Brain microvascular endothelial cell (primary cell): ENCODE measurements at regions not wholly inside any gene's neighbourhood (a gene's known extent, or its start where the extent isn't known, plus 50 kb on each side); places are given as distances from the start of the nearest gene placed in this dataset.

Source experiments
- DNase-seq: peaks from one replicate; pipeline ENCODE4 v3.0.0-alpha.2; 2020
- H3K27ac ChIP-seq: fragments of 250-450 bp; sonication (Bioruptor Pico); 2 replicates; pipeline ENCODE4 v1.5.1; 2020; ENCODE audit warnings: mild to moderate bottlenecking, moderate library complexity
- H3K27me3 ChIP-seq: fragments of 250-450 bp; sonication (Bioruptor Pico); replicated peaks from 2 replicates; pipeline ENCODE4 v1.5.1; 2020; ENCODE audit warnings: mild to moderate bottlenecking
- H3K36me3 ChIP-seq: fragments of 250-450 bp; sonication (Bioruptor Pico); replicated peaks from 2 replicates; pipeline ENCODE4 v1.5.1; 2020; ENCODE audit warnings: mild to moderate bottlenecking
- H3K4me3 ChIP-seq: 2 replicates; pipeline ENCODE4 v1.5.1; 2011; ENCODE audit warnings: low read depth, mild to moderate bottlenecking, control low read depth, low read length, moderate library complexity
- CTCF ChIP-seq: IDR thresholded peaks from 2 replicates; pipeline ENCODE4 v1.5.1; 2011; ENCODE audit warnings: low read depth, mild to moderate bottlenecking, moderate library complexity, low read length, control low read depth, inconsistent platforms; ENCODE audit errors: missing control alignments
- in situ Hi-C: cut with HindIII; loops from 2 replicates; pipeline ENCODE4 v1.10.0; 2017; ENCODE audit warnings: low sequenced_read_pairs, low pct_ligation_motif_present

DNA sequence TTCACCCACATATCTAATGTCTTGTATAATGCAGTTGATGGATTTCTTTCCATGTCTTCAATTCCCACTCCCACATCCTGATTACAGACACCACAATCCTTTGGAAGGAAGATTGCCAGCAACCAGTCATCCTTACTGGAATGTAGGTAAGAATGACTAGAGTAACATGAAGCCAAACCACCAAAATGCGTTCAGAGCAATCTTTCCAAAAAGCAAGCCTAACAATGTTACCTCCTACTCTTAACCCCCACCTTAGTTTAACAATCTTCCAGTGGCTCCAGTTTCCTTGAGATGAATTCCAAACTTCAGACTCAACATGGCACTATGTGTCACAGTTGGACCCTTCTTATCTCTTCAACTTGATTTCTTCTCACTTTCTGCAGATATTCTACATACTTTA lies 685.6 kb downstream of the DOK5 start:
- no peak for DNase-seq
- no peak overlapping the region for H3K4me3 ChIP-seq
- in situ Hi-C loops = no loop called here
- H3K36me3 ChIP-seq = no peaks in the 10 kb centered on the region
- TF ChIP-seq CTCF = no peak
- H3K27me3 ChIP-seq = no peaks in the 10 kb centered on the region
- no peak overlapping the region for H3K27ac ChIP-seq

- no peak for TF ChIP-seq CTCF
- in situ Hi-C loops = no loop called here
- no peak for DNase-seq
Observed at GRCh38 chr20:55160037-55160436, 684.6 kb downstream of the DOK5 start.

GRCh38 chr20:55159230-55159629 lies 683.8 kb downstream of the DOK5 start:
- no peak overlapping the region for H3K4me3 ChIP-seq
- no peak overlapping the region for H3K27ac ChIP-seq
- no peak for TF ChIP-seq CTCF
- DNase-seq = no peak
- in situ Hi-C loops = no loop called here
- no peaks in the 10 kb centered on the region for H3K36me3 ChIP-seq
- no peaks in the 10 kb centered on the region for H3K27me3 ChIP-seq

More at GRCh38 chr20:55160037-55160436, 684.6 kb downstream of the DOK5 start:
- no peak overlapping the region for H3K27ac ChIP-seq
- no peak overlapping the region for H3K4me3 ChIP-seq
- no peaks in the 10 kb centered on the region for H3K27me3 ChIP-seq
- H3K36me3 ChIP-seq = no peaks in the 10 kb centered on the region

DNA sequence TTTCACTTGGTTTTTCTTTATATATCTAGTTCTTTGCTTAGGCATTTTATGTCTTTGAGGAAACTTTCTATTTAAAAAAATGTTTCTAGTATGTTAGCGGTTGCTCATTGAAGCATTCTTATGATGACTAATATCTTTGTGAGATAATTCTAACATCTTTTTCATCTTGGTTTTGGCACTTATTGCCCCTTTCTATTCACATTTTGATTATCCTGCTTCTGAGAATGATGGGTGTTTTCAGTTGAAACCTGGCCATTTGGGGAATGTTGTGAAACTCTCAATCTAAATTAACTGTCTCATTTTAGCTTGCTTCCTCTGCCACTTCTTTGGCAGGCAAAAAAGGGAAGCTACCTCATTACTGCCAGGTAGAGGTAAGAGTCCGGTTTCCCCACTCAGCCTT lies 683.1 kb downstream of the DOK5 start:
- H3K27ac ChIP-seq = no peak overlapping the region
- in situ Hi-C loops = no loop called here

GRCh38 chr20:55155360-55155759 lies 680.0 kb downstream of the DOK5 start:
- in situ Hi-C loops = no loop called here
- DNase-seq = no peak
- Histone ChIP-seq H3K27me3 (no peaks in the 10 kb centered on the region), H3K27ac (no peak overlapping the region), H3K36me3 (no peaks in the 10 kb centered on the region), H3K4me3 (no peak overlapping the region)
- TF ChIP-seq CTCF = no peak

More for the DNA sequence above, 683.1 kb downstream of the DOK5 start:
- TF ChIP-seq CTCF = no peak
- H3K27me3 ChIP-seq = no peaks in the 10 kb centered on the region
- no peaks in the 10 kb centered on the region for H3K36me3 ChIP-seq
- DNase-seq = no peak
- H3K4me3 ChIP-seq = no peak overlapping the region

DNA sequence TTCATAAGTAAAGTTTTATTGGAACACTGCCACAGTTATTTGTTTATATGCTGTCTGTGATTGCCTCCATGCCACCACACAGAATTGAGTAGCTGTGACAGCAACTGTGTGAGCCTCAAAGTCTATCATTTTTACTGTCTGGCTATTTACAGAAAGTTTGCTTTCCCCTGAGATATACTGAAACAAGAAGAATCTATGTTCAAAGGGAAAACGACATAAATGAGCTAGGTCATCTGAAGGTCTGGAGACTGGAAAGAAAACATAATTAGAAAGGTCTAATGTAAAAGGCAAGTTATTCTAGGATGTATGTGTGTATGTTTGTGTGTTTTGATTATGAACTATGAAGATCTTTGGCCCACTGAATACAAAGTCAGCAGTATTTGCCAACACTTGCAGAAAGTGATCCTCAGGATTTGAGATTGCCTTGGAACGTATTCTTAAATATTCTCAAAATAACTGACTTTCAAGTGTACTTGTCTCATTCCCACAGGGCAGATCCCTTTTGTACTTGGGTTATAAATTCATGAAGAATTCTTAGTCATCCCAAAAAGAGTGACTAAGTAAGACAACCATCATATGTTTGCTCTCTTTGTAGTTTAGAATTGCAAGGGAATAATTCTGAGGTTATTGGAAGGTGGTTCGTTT lies 677.7 kb downstream of the DOK5 start:
- no peak for TF ChIP-seq CTCF
- in situ Hi-C loops = no loop called here

More for the DNA sequence above, 677.7 kb downstream of the DOK5 start:
- Histone ChIP-seq H3K27me3 (no peaks in the 10 kb centered on the region), H3K4me3 (no peak overlapping the region), H3K27ac (no peak overlapping the region), H3K36me3 (no peaks in the 10 kb centered on the region)
- DNase-seq = no peak
